Fibroblast of lung (primary cell): ENCODE measurements at regions not wholly inside any gene's neighbourhood (a gene's known extent, or its start where the extent isn't known, plus 50 kb on each side); places are given as distances from the start of the nearest gene placed in this dataset.

Source experiments
- DNase-seq, 2 donors: peaks; one replicate each; pipeline versions ENCODE4 v3.0.0 to v3.0.0-alpha.2; 2010; ENCODE audit warnings: low read depth in 2 of 2
- H2AFZ ChIP-seq: 2 replicates; pipeline ENCODE4 v1.5.1; 2012; ENCODE audit warnings: low read length, control low read depth, inconsistent platforms
- H3K27ac ChIP-seq: 2 replicates; pipeline ENCODE4 v1.5.1; 2011; ENCODE audit warnings: low read length, control low read depth; ENCODE audit not compliant: insufficient read depth
- H3K27me3 ChIP-seq: 2 replicates; pipeline ENCODE4 v1.5.1; 2011; ENCODE audit warnings: mild to moderate bottlenecking, low read length; ENCODE audit not compliant: control insufficient read depth, insufficient read depth
- H3K36me3 ChIP-seq: 2 replicates; pipeline ENCODE4 v1.5.1; 2011; ENCODE audit warnings: low read length; ENCODE audit not compliant: control insufficient read depth, insufficient read depth
- H3K4me1 ChIP-seq: 2 replicates; pipeline ENCODE4 v1.5.1; 2011; ENCODE audit warnings: low read length; ENCODE audit not compliant: control insufficient read depth, insufficient read depth; ENCODE audit errors: extremely low read depth
- H3K4me2 ChIP-seq: 2 replicates; pipeline ENCODE4 v1.5.1; 2011; ENCODE audit warnings: low read length, control low read depth; ENCODE audit not compliant: insufficient read depth; ENCODE audit errors: extremely low read depth
- H3K4me3 ChIP-seq, 4 experiments: fragments of 200-600 bp in 1 of 4; sonication (generic) in 1 of 4; replicated peaks in 1 of 4; 2 replicates each; pipeline ENCODE4 v1.5.1; 2011 to 2016; ENCODE audit warnings: low read length in 4 of 4, low read depth in 3 of 4, mild to moderate bottlenecking in 3 of 4, control low read depth in 2 of 4, inconsistent platforms in 1 of 4, mixed read lengths in 1 of 4; ENCODE audit not compliant: insufficient read depth in 1 of 4; ENCODE audit errors: control extremely low read depth in 1 of 4
- H3K79me2 ChIP-seq: 2 replicates; pipeline ENCODE4 v1.5.1; 2012; ENCODE audit warnings: mild to moderate bottlenecking, low read length, inconsistent platforms; ENCODE audit not compliant: control insufficient read depth, insufficient read depth
- H3K9ac ChIP-seq: 2 replicates; pipeline ENCODE4 v1.5.1; 2011; ENCODE audit warnings: mild to moderate bottlenecking, low read length, control low read depth; ENCODE audit not compliant: insufficient read depth
- H3K9me3 ChIP-seq: 2 replicates; pipeline ENCODE4 v1.5.1; 2012; ENCODE audit warnings: low read depth, low read length; ENCODE audit not compliant: control insufficient read depth, insufficient read depth
- H4K20me1 ChIP-seq: 2 replicates; pipeline ENCODE4 v1.5.1; 2011; ENCODE audit warnings: low read length; ENCODE audit not compliant: control insufficient read depth, insufficient read depth; ENCODE audit errors: extremely low read depth
- EZH2 ChIP-seq: IDR thresholded peaks from 2 replicates; pipeline ENCODE4 v1.5.1; 2012; ENCODE audit warnings: low read length, control low read depth, mild to moderate bottlenecking; ENCODE audit errors: missing control alignments
- TF ChIP-seq, protein P1 (sequence below), 2 donors: IDR thresholded peaks in 1 of 2; conservative IDR thresholded peaks in 1 of 2; 1 replicate in 1 of 2; 2 replicates in 1 of 2; pipeline ENCODE4 v1.5.1; 2011 to 2012; ENCODE audit warnings: low read length in 2 of 2, control low read depth in 1 of 2, inconsistent platforms in 1 of 2, low read depth in 1 of 2, mild to moderate bottlenecking in 1 of 2

DNA sequence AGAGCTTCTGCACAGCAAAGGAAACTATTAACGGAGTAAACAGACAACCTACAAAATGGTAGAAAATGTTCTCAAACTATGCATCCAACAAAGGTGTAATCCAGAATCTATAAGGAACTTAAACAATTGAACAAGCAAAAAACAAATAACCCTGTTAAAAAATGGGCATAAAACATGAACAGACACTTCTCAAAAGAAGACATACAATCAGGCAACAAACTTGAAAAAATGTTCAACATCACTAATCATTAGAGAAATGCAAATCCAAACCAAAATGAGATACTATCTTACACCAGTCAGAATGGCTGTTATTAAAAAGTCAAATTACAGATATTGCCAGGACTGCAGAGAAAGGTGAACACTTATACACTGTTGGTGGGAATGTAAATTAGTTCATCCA, 309.6 kb upstream of the KLF3 start:
- no peak overlapping the region for H3K4me3 ChIP-seq
- no peaks in the 10 kb centered on the region for H3K27me3 ChIP-seq
- H3K79me2 ChIP-seq, result no peaks in the 10 kb centered on the region
- no peaks in the 10 kb centered on the region for H3K9me3 ChIP-seq
- no peak overlapping the region for H3K9ac ChIP-seq
- H3K4me2 ChIP-seq, result no peak overlapping the region
- no peak overlapping the region for H2AFZ ChIP-seq
- H4K20me1 ChIP-seq, result no peaks in the 10 kb centered on the region
- H3K4me1 ChIP-seq, result no peaks in the 10 kb centered on the region
- DNase-seq, result no peak
- H3K36me3 ChIP-seq, result no peaks in the 10 kb centered on the region
- TF ChIP-seq, protein P1, sequence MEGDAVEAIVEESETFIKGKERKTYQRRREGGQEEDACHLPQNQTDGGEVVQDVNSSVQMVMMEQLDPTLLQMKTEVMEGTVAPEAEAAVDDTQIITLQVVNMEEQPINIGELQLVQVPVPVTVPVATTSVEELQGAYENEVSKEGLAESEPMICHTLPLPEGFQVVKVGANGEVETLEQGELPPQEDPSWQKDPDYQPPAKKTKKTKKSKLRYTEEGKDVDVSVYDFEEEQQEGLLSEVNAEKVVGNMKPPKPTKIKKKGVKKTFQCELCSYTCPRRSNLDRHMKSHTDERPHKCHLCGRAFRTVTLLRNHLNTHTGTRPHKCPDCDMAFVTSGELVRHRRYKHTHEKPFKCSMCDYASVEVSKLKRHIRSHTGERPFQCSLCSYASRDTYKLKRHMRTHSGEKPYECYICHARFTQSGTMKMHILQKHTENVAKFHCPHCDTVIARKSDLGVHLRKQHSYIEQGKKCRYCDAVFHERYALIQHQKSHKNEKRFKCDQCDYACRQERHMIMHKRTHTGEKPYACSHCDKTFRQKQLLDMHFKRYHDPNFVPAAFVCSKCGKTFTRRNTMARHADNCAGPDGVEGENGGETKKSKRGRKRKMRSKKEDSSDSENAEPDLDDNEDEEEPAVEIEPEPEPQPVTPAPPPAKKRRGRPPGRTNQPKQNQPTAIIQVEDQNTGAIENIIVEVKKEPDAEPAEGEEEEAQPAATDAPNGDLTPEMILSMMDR (conservative IDR thresholded peaks at IDR 0.05 in 1 of 2, IDR thresholded peaks at IDR 0.05 in 1 of 2; ENCODE audit: low read depth in 1 of 2, low read length in 2 of 2), result no peak
- TF ChIP-seq EZH2, result no peak
- no peak overlapping the region for H3K27ac ChIP-seq

DNA sequence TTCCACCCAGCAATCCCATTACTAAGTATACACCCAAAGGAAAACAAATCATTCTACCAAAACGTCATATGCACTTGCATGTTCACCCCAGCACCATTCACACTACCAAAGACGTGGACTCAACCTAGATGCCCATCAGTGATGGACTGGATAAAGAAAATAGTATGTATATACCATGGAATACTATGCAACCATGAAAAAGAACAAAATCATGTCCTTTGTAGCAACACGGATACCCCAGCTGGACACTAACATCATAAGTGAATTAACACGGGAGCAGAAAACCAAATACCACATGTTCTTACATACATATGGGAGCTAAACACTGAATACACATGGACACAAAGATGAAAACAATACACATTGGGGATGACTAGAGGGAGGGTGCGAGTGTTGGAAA, 309.1 kb upstream of the KLF3 start:
- no peaks in the 10 kb centered on the region for H3K27me3 ChIP-seq
- H3K27ac ChIP-seq, result no peak overlapping the region
- H3K4me3 ChIP-seq, result no peak overlapping the region
- no peak overlapping the region for H3K9ac ChIP-seq
- no peaks in the 10 kb centered on the region for H3K9me3 ChIP-seq
- no peaks in the 10 kb centered on the region for H4K20me1 ChIP-seq
- no peak overlapping the region for H2AFZ ChIP-seq
- TF ChIP-seq, protein P1 (conservative IDR thresholded peaks at IDR 0.05 in 1 of 2, IDR thresholded peaks at IDR 0.05 in 1 of 2; ENCODE audit: low read depth in 1 of 2, low read length in 2 of 2), result no peak
- no peak for TF ChIP-seq EZH2
- H3K79me2 ChIP-seq, result no peaks in the 10 kb centered on the region
- no peak overlapping the region for H3K4me2 ChIP-seq
- no peak for DNase-seq
- no peaks in the 10 kb centered on the region for H3K4me1 ChIP-seq
- H3K36me3 ChIP-seq, result no peaks in the 10 kb centered on the region

DNA sequence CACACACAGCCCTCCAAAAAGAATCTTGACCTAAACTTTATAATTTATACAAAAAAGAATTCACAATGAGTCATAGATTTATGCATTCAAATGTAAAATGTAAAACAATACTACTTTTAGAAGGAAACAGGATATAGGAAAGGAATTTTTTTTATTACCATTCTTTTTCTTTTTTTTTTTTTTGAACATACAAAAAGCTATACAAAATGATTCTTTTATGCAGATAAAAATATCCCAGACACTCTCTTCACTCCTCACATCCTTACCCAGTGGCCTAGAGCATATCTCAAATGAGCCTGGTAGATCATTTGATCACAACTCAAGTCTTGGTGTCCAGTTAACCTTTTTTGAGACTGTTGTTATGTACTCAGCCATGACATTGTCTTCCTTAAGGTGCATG, 307.3 kb upstream of the KLF3 start:
- H3K4me2 ChIP-seq, result no peak overlapping the region

More for the DNA sequence above, 307.3 kb upstream of the KLF3 start:
- TF ChIP-seq, protein P1 (conservative IDR thresholded peaks at IDR 0.05 in 1 of 2, IDR thresholded peaks at IDR 0.05 in 1 of 2; ENCODE audit: low read depth in 1 of 2, low read length in 2 of 2), result no peak
- TF ChIP-seq EZH2, result no peak
- Histone ChIP-seq H3K4me3 (no peak overlapping the region), H3K9me3 (no peaks in the 10 kb centered on the region), H2AFZ (no peak overlapping the region), H4K20me1 (no peaks in the 10 kb centered on the region), H3K9ac (no peak overlapping the region), H3K36me3 (no peaks in the 10 kb centered on the region), H3K27me3 (no peaks in the 10 kb centered on the region), H3K27ac (no peak overlapping the region), H3K4me1 (no peaks in the 10 kb centered on the region), H3K79me2 (no peaks in the 10 kb centered on the region)
- DNase-seq, result no peak
